Stimulated activated CD8-positive, alpha-beta memory T cell treated with anti-CD3 and anti-CD28 coated beads, Interleukin-15, amount 100 ng/mL, for 1 hour (primary cell): ENCODE measurements at regions not wholly inside any gene's neighbourhood (a gene's known extent, or its start where the extent isn't known, plus 50 kb on each side); places are given as distances from the start of the nearest gene placed in this dataset.

Source experiments
- DNase-seq: peaks from one replicate; pipeline ENCODE4 v3.0.0-alpha.2; 2020; ENCODE audit warnings: low read depth

DNA sequence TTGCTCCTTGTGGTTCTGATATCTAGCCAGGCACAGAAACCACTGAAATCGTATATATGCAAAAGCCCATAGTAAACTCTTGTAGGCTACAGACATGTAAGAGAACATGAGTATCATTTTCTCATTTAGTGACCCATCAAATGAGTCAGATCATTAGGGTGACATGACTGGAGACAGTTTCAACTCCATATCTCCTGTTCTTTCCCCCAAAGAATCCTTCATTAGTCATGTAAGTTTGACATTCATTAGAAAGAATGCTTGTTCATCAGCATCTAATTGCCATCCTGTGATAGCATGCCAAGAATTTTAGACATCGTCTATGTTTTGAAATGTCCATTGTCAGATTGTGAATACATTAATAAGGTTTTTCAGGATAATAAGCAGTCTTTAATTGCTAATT is 264.9 kb upstream of the TPM1 start:
- no peak for DNase-seq

DNA sequence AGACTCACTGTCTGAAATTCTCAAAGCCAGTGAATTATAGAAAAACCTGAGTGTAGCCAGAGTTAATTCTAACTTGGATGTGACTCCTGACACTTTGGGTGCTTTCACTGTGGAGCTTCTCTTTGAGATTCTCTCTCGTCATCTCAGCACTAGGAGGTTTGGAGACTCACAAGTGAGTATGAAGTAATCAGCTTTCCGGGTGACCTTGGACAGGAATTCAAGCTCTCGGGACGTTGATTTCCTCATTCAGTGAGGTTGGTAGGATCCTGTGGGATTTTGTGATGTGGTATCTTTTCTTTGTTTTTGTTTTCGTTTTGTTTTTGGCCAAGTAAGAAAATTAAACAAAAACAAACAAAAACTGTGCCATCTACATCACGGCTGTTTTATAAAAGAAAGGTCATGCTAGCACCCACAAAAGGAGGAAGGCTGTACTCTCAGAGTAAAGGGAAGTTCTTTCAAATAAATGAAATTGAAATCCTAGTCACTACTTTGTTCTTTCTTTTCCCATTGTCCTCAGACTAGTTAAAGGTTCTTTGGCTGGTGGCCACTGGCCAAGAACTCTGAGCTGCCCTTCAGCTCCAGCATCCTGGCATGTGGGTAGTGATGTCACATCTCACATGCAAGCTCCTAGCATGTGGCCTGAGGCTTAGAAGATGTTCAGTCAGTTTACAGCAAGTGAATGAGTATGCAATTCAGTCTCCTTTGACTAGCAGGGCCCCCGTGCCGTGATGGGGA is 263.3 kb upstream of the TPM1 start:
- no peak for DNase-seq

- DNase-seq, result no peak
Measured at GRCh38 chr15:62779899-62780298, 262.6 kb upstream of the TPM1 start.

- no peak for DNase-seq
Measured at GRCh38 chr15:62781081-62781497, 261.5 kb upstream of the TPM1 start.

- no peak for DNase-seq
Measured at GRCh38 chr15:62782071-62782841, 260.3 kb upstream of the TPM1 start.

DNA sequence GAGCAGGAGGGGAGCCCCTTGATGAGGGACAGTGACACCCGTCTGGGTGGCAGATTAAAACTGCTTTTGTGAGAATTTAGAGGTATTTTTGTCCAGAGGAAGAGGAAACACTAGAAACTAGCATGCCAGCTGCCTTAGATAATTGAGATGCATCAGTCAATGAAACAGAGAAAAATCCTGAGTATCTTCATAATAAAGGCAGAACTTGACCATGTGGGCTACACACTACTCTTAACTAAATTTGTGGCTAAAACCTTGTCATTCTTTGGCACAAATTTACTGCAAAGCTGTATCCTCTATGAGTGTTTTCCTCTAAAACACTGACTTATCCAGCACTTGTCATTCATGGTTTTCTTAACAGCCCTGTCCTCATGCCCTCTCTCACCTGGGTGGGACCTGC is 259.7 kb upstream of the TPM1 start:
- no peak for DNase-seq

DNA sequence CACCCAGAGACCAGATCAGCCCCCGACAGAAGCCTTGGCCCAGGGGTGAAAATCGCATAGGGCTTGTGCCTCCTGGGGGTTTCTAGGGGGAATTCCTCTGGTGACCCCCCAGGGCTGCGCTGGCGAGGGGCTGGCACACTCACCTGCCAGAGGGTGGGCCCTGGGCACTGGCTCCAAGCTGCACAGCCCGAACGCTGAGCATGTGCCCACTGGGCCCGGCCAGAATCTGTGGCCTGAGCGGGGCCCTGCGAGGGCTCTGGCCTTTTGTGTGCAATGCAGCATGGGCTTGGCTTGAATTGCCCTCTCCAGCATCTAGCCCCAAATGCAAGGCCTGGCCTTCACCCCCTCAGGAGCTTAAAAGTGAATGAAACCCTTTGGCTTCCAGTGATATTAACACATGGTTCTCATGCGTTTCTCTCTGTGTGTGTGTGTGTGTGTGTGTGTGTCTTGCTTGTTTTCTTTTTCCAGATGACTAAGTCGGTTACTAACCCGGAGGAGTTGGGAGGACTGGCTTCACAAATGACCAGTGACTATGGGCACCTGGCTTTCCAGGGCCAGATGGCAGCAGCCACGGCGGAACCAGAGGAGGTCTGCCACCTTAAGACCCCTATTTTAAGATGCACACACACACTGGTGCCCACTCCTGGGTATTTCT is 259.1 kb upstream of the TPM1 start:
- no peak for DNase-seq

DNA sequence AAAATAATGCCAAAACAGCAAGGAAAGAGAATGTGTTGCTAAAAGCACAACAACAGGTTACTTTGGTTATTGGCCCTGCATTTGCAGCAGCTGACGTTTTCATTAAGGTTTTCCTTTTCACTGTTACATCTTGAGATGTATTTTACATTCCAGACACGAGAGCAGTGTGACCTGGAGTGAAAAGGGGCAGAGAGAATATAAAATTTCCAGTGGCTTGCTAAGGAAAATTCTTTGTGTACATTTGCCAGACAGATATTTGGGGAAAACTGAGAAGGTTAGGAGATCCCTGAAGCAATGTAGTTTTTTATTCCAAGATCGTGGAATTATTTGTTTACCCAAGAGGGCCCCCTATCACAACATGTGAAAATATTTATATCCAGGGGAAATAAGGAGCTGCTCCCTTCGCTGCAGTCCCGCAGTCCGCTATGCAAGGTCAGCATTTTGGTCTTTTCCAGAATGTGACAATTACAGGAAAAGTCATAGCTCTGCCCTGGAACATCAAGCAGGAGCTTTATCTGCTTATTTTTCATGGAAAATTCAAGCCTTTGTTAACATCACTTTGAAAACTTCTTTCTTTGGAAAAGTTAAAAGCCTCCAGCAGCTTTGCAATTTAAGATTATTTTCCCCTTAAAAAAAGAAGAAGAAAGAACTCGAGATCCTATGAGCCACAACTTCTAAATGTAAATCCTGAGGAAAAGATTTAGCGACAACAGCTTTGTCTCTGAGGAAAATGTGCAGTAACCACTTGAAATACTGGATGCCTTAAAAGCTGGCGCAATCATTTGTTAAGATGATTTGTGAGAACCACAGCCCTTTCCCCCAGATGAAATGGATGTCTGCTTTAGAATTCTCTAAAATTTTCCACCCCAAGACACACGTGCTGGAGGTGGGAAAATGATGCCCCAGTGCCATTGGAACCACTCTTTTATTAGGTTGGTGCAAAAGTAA is 256.4 kb upstream of the TPM1 start:
- no peak for DNase-seq

- DNase-seq, result no peak
Measured at GRCh38 chr15:62787401-62787800, 255.1 kb upstream of the TPM1 start.

- DNase-seq, result no peak
Measured at GRCh38 chr15:62788224-62788623, 254.3 kb upstream of the TPM1 start.

GRCh38 chr15:62790546-62790945 is 252.0 kb upstream of the TPM1 start:
- DNase-seq, result no peak

GRCh38 chr15:62791694-62792093 is 250.9 kb upstream of the TPM1 start:
- no peak for DNase-seq

GRCh38 chr15:62792986-62793751 is 249.4 kb upstream of the TPM1 start:
- no peak for DNase-seq

DNA sequence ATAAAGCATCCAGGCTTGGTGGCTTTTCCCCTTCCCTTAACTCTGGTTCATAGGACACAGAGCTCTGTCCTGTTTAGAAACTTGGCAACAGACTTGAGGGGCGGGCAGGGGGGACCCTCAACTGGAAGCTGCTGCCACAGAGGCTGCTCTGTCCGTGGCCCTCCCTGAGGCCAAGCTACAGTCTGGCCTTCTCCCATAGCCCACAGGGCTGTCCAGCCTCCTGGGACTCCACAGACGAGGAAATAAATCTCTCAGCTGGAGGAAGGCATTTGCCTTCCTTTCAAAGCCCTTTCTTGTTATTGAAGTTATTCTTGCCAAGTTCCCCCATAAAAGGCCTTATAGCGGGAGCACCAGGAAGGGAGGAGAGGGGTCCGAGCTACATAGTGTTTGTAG is 248.8 kb upstream of the TPM1 start:
- DNase-seq, result no peak

DNA sequence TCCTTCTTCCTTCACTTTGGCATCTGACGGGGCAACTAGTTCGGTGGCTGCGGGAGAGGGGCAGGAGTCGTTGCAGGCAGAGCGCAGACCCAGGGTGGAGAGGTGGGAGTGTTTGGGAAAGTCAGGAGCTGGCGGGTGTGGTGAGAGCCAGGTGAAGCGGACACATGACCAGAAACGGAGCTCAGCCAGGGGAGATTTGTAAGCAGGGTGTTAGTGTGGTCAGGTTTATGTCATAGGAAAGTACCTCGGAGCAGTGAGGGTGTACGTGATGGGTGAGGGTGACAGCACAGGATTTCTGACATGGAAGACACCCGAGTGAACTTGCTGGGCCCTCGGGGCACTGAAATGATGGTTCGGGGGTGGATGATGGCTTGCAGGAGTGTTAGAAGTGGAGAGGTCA is 247.4 kb upstream of the TPM1 start:
- DNase-seq, result no peak

- DNase-seq, result no peak
Measured at GRCh38 chr15:62795700-62796695, 246.5 kb upstream of the TPM1 start.

- DNase-seq, result no peak
Measured at GRCh38 chr15:62797171-62797570, 245.4 kb upstream of the TPM1 start.

DNA sequence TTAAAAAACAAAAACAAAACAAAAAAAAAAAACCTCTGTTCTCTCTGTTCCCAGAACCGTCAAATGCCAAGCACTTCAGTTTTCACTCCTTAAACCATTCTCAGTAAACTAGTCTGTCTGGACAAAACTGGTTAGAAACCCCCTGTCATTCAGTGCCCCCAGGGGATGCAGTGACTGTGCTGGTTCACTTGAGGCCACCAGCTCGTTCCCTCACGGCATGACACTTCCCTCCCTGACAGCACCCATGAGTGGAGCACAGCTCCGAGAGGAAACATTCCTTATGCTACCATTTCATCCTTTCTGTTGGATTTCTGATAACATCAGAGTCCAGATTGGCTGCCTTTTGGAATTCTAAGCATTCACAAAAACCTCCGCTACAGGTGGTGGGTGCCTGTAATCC is 244.0 kb upstream of the TPM1 start:
- DNase-seq, result no peak

- DNase-seq, result no peak
Measured at GRCh38 chr15:62799037-62799436, 243.5 kb upstream of the TPM1 start.

DNA sequence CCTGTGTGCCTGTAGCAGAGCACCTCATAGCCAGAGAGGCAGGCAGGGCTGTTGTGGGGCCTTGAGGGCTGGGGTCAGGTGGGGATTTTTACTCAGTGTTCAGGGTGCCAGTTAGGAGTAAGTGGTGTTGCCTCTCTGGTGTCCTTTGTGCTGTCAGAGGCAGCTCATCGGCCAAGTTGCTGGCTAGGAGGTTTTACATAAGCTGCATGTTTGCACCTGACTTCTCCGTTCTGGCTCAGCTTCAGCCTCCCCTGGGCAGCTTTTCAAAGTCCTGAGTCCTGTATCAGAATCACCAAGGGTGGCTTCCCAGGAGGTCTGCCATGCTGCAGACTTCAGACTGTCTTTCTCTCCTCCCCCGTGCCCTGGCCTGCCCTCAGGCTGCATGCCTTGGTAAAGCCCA is 242.6 kb upstream of the TPM1 start:
- no peak for DNase-seq
